Ishikawa (cell line): ENCODE measurements at regions not wholly inside any gene's neighbourhood (a gene's known extent, or its start where the extent isn't known, plus 50 kb on each side); places are given as distances from the start of the nearest gene placed in this dataset.

Source experiments
- CEBPB ChIP-seq: IDR thresholded peaks from 2 replicates; pipeline ENCODE4 v1.6.1; 2012
- EGR1 ChIP-seq: IDR thresholded peaks from 2 replicates; pipeline ENCODE4 v1.6.1; 2012
- EP300 ChIP-seq: IDR thresholded peaks from 2 replicates; pipeline ENCODE4 v1.6.1; 2012; ENCODE audit warnings: borderline replicate concordance
- FOXM1 ChIP-seq: IDR thresholded peaks from 2 replicates; pipeline ENCODE4 v1.6.1; 2012; ENCODE audit warnings: low read depth, borderline replicate concordance
- NFIC ChIP-seq: IDR thresholded peaks from 2 replicates; pipeline ENCODE4 v1.6.1; 2012
- RAD21 ChIP-seq: IDR thresholded peaks from 2 replicates; pipeline ENCODE4 v1.6.1; 2012; ENCODE audit warnings: low read depth
- ZBTB7A ChIP-seq: IDR thresholded peaks from 2 replicates; pipeline ENCODE4 v1.6.1; 2012; ENCODE audit warnings: low read depth

- TF ChIP-seq CEBPB, result no peak
- no peak for TF ChIP-seq RAD21
- TF ChIP-seq ZBTB7A, result no peak
- no peak for TF ChIP-seq FOXM1
- no peak for TF ChIP-seq EGR1
- no peak for TF ChIP-seq NFIC
- TF ChIP-seq EP300, result no peak
Observed at GRCh38 chr10:128185627-128186026, 59.4 kb upstream of the MKI67 start.
